Activated CD4-positive, alpha-beta T cell treated with anti-CD3 and anti-CD28 coated beads, Interleukin-10, Interleukin-2, amounts not matched to agents 100 ng/mL and 50 ng/mL, durations not matched to agents 16 hours and 8 hours (primary cell): ENCODE measurements at regions not wholly inside any gene's neighbourhood (a gene's known extent, or its start where the extent isn't known, plus 50 kb on each side); places are given as distances from the start of the nearest gene placed in this dataset.
"Not testable (repeated sequence)": the region's sequence is repeated elsewhere in the genome, so short reads cannot be mapped to it uniquely, and the experiment has no call there.

Experiments
- DNase-seq: peaks from one replicate; pipeline ENCODE4 v3.0.0-alpha.2; 2020

DNA sequence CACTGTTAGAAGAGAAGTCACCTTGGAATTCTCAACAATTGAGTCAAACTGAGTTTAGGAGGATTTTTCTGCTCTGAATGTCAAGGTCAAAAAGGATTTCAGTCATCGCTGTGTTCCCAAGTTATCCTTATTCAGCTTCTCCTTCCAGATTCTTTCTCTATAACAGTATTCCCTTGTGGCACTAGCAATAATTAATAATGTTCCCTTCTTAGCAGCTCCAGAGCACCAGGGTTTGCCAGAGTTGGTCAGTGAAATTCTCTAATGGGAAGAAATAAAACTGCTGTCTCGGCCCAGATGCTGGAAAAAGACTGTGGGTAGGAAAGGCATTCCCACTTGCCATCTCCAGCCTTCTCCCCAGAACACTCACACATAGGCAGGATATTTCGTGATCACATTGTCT, 836.0 kb upstream of the PIK3C3 start:
- no peak for DNase-seq

DNA sequence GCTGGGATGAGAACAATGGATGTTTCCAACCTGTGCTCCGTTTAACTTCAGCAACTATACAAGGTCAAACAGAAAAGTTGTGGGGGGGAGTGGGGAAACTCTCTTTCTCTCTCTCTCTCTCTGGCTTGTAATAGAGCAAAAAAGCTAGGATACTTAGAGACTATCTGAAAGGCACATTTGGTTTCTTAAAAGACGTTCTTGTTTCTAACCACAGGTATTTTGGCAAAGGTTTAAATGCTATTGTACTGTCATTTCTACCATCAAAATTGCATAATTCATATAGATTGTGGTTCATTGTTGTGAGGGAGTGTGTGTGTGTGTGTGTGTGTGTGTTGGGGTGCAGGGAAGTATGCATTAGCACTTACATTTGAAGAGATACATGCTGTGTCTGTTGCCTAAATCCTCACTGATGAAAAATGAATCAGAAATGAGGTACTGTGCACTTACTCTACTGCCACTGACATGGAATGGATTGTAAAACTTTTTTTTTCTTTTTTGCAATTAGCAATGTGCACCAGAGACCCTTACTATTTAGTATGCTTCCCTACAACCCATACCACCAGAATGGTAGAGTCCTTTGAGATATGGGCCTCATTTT, 841.0 kb upstream of the PIK3C3 start:
- no peak for DNase-seq

DNA sequence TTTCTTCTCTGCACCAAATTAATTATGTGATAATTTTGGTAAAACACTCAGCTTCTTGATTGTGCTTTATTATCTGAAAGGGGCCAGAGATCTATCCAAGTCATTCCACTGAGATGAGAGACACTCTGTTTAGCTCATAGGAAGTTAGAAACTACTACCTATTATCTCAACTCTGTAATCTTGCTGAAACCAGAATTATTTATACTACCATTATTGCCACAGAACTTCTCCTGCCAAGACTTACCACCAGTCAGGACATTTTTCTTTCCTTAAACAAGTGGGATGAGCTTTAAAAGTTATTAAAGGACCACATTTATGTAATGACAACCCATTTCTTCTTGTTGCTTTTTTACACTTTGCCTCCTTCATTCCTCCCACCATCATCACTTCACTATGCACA, 855.6 kb upstream of the PIK3C3 start:
- no peak for DNase-seq

- DNase-seq, result no peak
Measured at GRCh38 chr18:41096504-41096903, 858.5 kb upstream of the PIK3C3 start.

- no peak for DNase-seq
Measured at GRCh38 chr18:41077076-41077475, 878.0 kb upstream of the PIK3C3 start.

DNA sequence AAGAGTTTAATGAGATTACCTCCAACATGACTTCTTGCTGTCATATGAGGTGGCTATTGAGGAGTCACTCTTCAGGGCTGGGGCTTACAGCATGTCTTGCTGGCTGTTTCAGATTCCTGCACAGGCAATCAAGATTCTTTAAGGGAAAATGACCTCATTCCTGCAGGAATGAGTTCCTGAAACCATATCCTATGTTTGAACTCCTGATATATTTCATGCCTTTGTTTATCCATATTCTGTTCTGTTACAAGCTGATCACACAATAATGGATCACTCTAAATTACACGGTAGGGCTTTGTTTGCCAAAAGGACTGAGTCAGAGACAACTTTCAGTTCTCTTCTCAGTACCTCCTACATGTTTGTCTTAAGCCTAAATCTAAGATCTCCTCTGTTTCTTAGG, 879.8 kb upstream of the PIK3C3 start:
- no peak for DNase-seq

GRCh38 chr18:41073372-41073954, 881.6 kb upstream of the PIK3C3 start:
- DNase-seq, result no peak

GRCh38 chr18:41072946-41073345, 882.1 kb upstream of the PIK3C3 start:
- no peak for DNase-seq

DNA sequence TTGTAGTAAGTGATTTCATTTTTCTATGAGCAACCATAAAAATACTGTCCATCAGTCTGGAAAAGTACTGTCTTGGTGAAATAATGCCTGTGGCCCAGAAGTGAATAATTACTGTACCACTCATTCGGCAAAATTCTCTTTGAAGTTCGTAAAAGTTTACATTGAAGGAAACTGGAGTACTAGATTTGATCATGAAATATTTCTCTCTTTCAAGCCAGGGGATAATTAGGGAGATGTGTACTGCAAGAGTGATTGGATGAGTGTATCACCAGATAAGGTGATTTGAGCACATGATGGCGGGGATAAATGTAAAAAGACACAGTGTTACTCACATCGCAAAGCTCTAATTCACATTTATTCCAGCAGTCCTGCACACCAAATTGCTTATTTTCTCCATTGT, 883.2 kb upstream of the PIK3C3 start:
- no peak for DNase-seq

DNA sequence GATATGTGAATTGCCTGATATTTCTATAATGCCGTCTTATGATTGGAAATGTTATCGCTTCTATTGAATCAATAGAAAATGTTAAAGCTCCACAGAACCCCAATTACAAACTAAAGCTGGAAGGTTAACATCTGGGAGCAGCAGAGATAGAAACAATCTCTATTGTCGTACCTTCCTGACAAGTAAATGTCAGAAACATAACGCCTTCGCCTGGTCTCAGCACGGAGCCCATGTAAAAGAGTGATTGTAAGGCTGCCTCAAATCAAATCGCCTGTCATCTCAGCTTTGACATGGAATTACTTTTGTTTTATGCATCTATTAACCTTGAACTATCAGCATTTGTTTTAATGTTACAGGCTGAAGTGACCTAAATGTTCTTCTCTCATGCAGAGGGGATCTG, 885.9 kb upstream of the PIK3C3 start:
- DNase-seq, result no peak

DNA sequence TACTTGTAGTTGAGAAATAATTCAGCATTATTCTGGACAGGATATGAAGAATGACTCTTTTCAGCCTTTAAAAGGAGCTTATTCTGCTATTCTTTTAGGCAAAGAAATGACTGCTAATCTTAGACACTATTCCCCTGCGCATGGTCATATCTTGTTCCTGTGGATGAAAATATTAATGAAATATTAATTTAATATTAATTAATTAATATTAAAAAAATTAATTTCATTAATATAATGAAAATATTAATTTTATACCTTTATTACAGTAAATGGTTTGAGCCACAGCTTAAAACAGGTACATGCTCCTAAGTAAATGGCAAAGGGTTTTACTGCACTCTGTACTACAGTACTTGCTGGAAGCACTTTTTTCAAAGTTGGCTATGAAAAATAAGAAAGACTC, 890.1 kb upstream of the PIK3C3 start:
- DNase-seq, result no peak

- DNase-seq, result no peak
Measured at GRCh38 chr18:41060967-41061366, 894.1 kb upstream of the PIK3C3 start.

GRCh38 chr18:41059126-41059415, 896.0 kb upstream of the PIK3C3 start:
- DNase-seq, result no peak

- DNase-seq, result no peak
Measured at GRCh38 chr18:41058351-41059125, 896.5 kb upstream of the PIK3C3 start.

- no peak for DNase-seq
Measured at GRCh38 chr18:41052625-41053024, 902.4 kb upstream of the PIK3C3 start.

DNA sequence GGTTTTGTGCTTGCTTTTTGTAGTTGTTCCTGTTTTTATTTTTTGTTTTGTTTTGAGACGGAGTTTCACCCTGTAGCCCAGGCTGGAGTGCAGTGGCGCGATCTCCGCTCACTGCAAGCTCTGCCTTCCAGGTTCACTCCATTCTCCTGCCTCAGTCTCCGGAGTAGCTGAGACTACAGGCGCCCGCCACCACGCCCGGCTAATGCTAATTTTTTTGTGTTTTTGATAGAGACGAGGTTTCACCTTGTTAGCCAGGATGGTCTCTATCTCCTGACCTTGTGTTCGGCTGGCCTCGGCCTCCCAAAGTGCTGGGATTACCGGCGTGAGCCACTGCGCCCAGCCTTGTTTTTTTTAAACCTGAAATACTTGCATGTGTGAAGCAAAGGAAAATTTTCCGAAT, 908.8 kb upstream of the PIK3C3 start:
- DNase-seq, result not testable (repeated sequence)

DNA sequence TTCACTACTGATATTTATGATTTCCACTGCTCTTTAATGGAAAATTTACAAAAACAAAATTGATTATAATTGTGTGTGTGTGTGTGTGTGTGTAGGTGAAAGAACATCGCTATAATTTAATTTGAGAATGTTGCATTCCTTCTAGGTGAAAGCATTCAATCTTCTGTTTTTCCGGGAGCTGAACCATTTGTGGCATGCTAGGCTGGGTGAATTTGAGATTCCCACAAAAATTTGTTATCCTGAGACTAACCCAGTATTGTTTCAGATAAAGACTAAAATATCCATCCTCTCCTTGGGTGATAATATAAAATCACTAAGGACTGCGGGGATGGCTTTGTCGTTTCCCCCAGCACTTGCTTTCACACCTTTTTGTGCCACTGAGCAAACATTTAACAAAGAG, 911.2 kb upstream of the PIK3C3 start:
- DNase-seq, result no peak

- no peak for DNase-seq
Measured at GRCh38 chr18:41042866-41043265, 912.2 kb upstream of the PIK3C3 start.

- DNase-seq, result no peak
Measured at GRCh38 chr18:41038071-41038470, 917.0 kb upstream of the PIK3C3 start.

- DNase-seq, result no peak
Measured at GRCh38 chr18:41036346-41036745, 918.7 kb upstream of the PIK3C3 start.

DNA sequence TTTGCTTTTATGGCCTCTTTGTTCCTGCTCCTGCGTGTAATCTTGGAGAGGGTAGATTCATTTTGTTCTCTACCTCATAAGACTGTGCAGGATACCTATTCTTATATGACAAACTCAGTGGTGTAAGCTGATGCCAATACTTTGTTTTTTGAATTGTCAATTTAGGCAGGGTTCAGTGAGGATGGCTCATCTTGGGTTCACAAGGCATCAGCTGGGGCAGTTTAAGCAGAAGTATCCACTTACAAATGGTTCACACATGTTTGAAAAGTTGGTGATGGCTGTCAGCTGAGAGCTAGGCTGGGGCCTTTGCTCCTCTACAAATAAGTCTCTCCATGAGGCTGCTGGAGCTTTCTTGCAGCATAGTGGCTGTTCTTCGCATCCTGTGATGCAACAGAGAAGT, 920.6 kb upstream of the PIK3C3 start:
- DNase-seq, result no peak

DNA sequence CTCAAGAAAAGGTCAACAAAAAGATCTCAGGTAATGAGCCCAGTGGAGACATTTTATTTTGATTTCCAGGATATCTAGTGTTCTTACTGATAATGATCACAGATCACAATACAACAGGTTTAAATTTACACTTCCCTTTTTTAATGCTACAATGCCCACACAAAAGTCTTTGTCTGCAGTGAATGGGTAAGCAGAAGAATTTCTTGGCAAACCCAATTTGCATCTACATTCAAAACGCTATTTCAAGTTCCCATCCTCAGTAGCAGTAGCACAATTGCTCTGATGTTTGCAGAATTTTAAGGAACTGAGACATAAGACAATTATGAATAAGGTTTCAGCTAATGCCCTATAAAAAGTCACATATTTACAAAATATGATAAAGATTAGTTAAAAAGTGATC, 929.4 kb upstream of the PIK3C3 start:
- no peak for DNase-seq

DNA sequence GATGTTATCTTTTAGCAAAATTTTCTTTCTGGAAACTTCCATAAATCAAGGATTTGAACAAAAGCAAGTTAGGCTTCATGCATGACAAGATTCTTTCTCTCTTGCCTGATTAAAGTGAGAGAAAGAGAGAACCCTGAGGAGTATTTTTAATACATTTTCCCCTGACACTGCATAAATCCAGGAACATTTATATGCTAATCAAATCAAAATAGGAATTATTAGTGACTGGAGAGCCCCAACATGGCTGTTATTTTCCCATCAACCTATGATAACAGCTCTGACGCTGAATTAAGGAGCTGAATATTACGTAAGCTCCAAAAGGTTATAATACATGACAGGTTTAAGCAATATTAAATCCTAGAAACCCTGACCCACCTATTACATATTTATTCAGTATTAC, 930.2 kb upstream of the PIK3C3 start:
- no peak for DNase-seq

DNA sequence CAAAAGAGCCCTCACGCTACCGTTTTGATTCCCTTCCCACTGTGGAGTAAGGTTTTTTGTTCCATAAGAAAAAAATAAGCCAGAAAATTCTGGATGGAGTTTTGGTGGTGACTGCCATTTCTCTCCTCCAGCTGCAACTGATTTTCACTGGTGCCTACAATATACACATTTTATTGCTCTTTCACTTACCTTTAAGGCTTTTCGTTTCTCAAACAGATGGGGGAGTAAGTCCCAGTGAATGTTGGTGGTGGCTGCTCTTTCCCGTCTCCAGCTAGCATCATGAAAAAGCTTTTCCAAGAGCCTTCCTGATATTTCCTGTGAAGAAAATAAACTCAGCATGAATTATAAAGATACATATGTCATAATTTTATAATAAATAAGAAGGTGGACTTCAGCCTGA, 932.5 kb upstream of the PIK3C3 start:
- no peak for DNase-seq

DNA sequence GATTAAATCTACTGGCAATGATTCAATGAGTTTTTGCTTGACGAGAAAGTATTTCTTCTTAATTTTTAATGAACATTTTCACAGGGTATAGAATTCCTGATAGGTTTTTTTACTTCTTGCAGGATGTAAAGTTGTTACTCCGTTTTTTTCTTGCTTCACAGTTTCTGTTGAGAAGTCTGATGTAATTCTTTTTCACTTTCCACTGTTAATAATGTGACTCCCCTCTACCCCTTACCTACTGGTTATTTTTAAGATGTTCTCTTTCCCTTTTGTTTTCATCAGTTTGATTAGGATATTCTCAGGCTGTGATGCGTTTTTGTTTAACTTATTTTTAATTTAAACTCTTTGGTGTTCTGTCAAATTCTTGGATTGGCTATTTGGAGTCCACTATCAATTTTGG, 933.9 kb upstream of the PIK3C3 start:
- DNase-seq, result no peak
